Smooth muscle cell (in vitro differentiated cells): ENCODE measurements at regions not wholly inside any gene's neighbourhood (a gene's known extent, or its start where the extent isn't known, plus 50 kb on each side); places are given as distances from the start of the nearest gene placed in this dataset.

Experiments
- DNase-seq: peaks from one replicate; lab custom pipeline; 2025; ENCODE audit not compliant: unreplicated experiment; lab: John Stamatoyannopoulos, UW
- H2AFZ ChIP-seq: fragments of 200-600 bp; sonication (generic); 2 replicates; pipeline ENCODE4 v1.6.0; 2016; ENCODE audit warnings: antibody characterized with exemption, low read depth, mild to moderate bottlenecking
- H3F3A ChIP-seq: fragments of 200-600 bp; sonication (generic); 2 replicates; pipeline ENCODE4 v1.6.0; 2017; ENCODE audit warnings: antibody characterized with exemption, low read depth
- H3K27ac ChIP-seq: fragments of 200-600 bp; sonication (generic); 2 replicates; pipeline ENCODE4 v1.5.1; 2016; ENCODE audit warnings: low read depth, mild to moderate bottlenecking
- H3K27me3 ChIP-seq: fragments of 200-600 bp; sonication (generic); 2 replicates; pipeline ENCODE4 v1.6.1; 2016; ENCODE audit warnings: low read depth, mild to moderate bottlenecking
- H3K36me3 ChIP-seq: fragments of 200-600 bp; sonication (generic); 2 replicates; pipeline ENCODE4 v1.5.1; 2016; ENCODE audit warnings: low read depth
- H3K4me1 ChIP-seq: fragments of 200-600 bp; sonication (generic); 2 replicates; pipeline ENCODE4 v1.5.1; 2016; ENCODE audit warnings: low read depth
- H3K4me2 ChIP-seq: fragments of 200-600 bp; sonication (generic); 2 replicates; pipeline ENCODE4 v1.6.0; 2016; ENCODE audit warnings: mild to moderate bottlenecking
- H3K4me3 ChIP-seq: fragments of 200-600 bp; sonication (generic); 2 replicates; pipeline ENCODE4 v1.5.1; 2016; ENCODE audit warnings: mild to moderate bottlenecking
- H3K79me2 ChIP-seq: fragments of 200-600 bp; sonication (generic); 2 replicates; pipeline ENCODE4 v1.6.0; 2016; ENCODE audit warnings: low read depth, mild to moderate bottlenecking
- H3K9ac ChIP-seq: fragments of 200-600 bp; sonication (generic); 2 replicates; pipeline ENCODE4 v1.6.0; 2016; ENCODE audit warnings: low read depth
- H3K9me3 ChIP-seq: fragments of 200-600 bp; sonication (generic); replicated peaks from 2 replicates; pipeline ENCODE4 v1.5.1; 2016; ENCODE audit warnings: low read depth
- H4K20me1 ChIP-seq: fragments of 200-600 bp; sonication (generic); 2 replicates; pipeline ENCODE4 v1.6.0; 2016; ENCODE audit warnings: low read depth
- CTCF ChIP-seq: fragments of 200-600 bp; sonication (generic); IDR thresholded peaks from 2 replicates; pipeline ENCODE4 v1.5.1; 2017; ENCODE audit warnings: borderline replicate concordance, mild to moderate bottlenecking, antibody characterized with exemption; ENCODE audit not compliant: insufficient read depth, poor library complexity, severe bottlenecking
- WGBS: methylation state at CpG from one replicate; pipeline ENCODE4 v1.1.7; 2016; ENCODE audit warnings: low lambda C conversion rate; 5-methylcytosine and 5-hydroxymethylcytosine counted together

GRCh38 chr21:32089766-32090165, 189.1 kb downstream of the MIS18A start:
- no peak for DNase-seq
- WGBS, result 96% methylated on average over 2 of the region's 2 CpGs

GRCh38 chr21:32088471-32088870, 190.4 kb downstream of the MIS18A start:
- H2AFZ ChIP-seq, result no peak overlapping the region
- H4K20me1 ChIP-seq, result no peaks in the 10 kb centered on the region
- DNase-seq, result no peak
- no peaks in the 10 kb centered on the region for H3K4me1 ChIP-seq
- H3K4me2 ChIP-seq, result no peak overlapping the region
- no peak for TF ChIP-seq CTCF
- H3K4me3 ChIP-seq, result no peak overlapping the region
- no peaks in the 10 kb centered on the region for H3K36me3 ChIP-seq
- H3K9ac ChIP-seq, result no peak overlapping the region
- no peaks in the 10 kb centered on the region for H3K27me3 ChIP-seq
- no peaks in the 10 kb centered on the region for H3K79me2 ChIP-seq
- H3K27ac ChIP-seq, result no peak overlapping the region
- no peaks in the 10 kb centered on the region for H3F3A ChIP-seq
- H3K9me3 ChIP-seq, result no peaks in the 10 kb centered on the region

More at GRCh38 chr21:32089766-32090165, 189.1 kb downstream of the MIS18A start:
- Histone ChIP-seq H3K79me2 (no peaks in the 10 kb centered on the region), H3K4me2 (no peak overlapping the region), H3K4me3 (no peak overlapping the region), H3K9me3 (no peaks in the 10 kb centered on the region), H3K36me3 (no peaks in the 10 kb centered on the region), H4K20me1 (no peaks in the 10 kb centered on the region), H3F3A (no peaks in the 10 kb centered on the region), H3K9ac (no peak overlapping the region), H3K4me1 (no peaks in the 10 kb centered on the region), H3K27ac (no peak overlapping the region), H3K27me3 (no peaks in the 10 kb centered on the region), H2AFZ (no peak overlapping the region)
- no peak for TF ChIP-seq CTCF

- Histone ChIP-seq H3K4me3 (no peak overlapping the region), H3K27me3 (no peaks in the 10 kb centered on the region), H3K4me1 (no peaks in the 10 kb centered on the region), H3K9me3 (no peaks in the 10 kb centered on the region), H3K36me3 (no peaks in the 10 kb centered on the region), H3K9ac (no peak overlapping the region), H3K27ac (no peak overlapping the region), H3K79me2 (no peaks in the 10 kb centered on the region), H3F3A (no peaks in the 10 kb centered on the region), H2AFZ (no peak overlapping the region), H4K20me1 (no peaks in the 10 kb centered on the region), H3K4me2 (no peak overlapping the region)
- 50% methylated on average over 1 of the region's 1 CpG for WGBS
- no peak for DNase-seq
- TF ChIP-seq CTCF, result no peak
Observed at GRCh38 chr21:32087447-32087846, 191.4 kb downstream of the MIS18A start.

GRCh38 chr21:32083197-32083596, 195.7 kb downstream of the MIS18A start:
- no peaks in the 10 kb centered on the region for H3K9me3 ChIP-seq
- H3K79me2 ChIP-seq, result no peaks in the 10 kb centered on the region
- no peak overlapping the region for H3K4me3 ChIP-seq
- DNase-seq, result no peak
- H2AFZ ChIP-seq, result no peak overlapping the region
- no peak overlapping the region for H3K27ac ChIP-seq
- H3K36me3 ChIP-seq, result no peaks in the 10 kb centered on the region
- no peaks in the 10 kb centered on the region for H4K20me1 ChIP-seq
- TF ChIP-seq CTCF, result no peak
- no peaks in the 10 kb centered on the region for H3F3A ChIP-seq
- H3K4me2 ChIP-seq, result no peak overlapping the region
- WGBS, result 76% methylated on average over 2 of the region's 2 CpGs
- no peaks in the 10 kb centered on the region for H3K27me3 ChIP-seq
- no peaks in the 10 kb centered on the region for H3K4me1 ChIP-seq
- H3K9ac ChIP-seq, result no peak overlapping the region
